Glomerular endothelial cell (primary cell): ENCODE measurements at regions not wholly inside any gene's neighbourhood (a gene's known extent, or its start where the extent isn't known, plus 50 kb on each side); places are given as distances from the start of the nearest gene placed in this dataset.

Experiments used
- DNase-seq: peaks from one replicate; pipeline ENCODE4 v3.0.0-alpha.2; 2011; ENCODE audit warnings: low read depth, low spot score; ENCODE audit errors: extremely low read depth

- no peak for DNase-seq
Measured at GRCh38 chr13:105232439-105232838, 1303.0 kb downstream of the EFNB2 start.

GRCh38 chr13:105232006-105232405 is 1303.5 kb downstream of the EFNB2 start:
- DNase-seq: no peak

GRCh38 chr13:105231579-105231978 is 1303.9 kb downstream of the EFNB2 start:
- no peak for DNase-seq

- no peak for DNase-seq
Measured at GRCh38 chr13:105220881-105221280, 1314.6 kb downstream of the EFNB2 start.

GRCh38 chr13:105220063-105220462 is 1315.4 kb downstream of the EFNB2 start:
- DNase-seq: no peak

GRCh38 chr13:105219651-105220050 is 1315.8 kb downstream of the EFNB2 start:
- DNase-seq: no peak

- no peak for DNase-seq
Measured at GRCh38 chr13:105213512-105213911, 1322.0 kb downstream of the EFNB2 start.

GRCh38 chr13:105207572-105208293 is 1327.7 kb downstream of the EFNB2 start:
- DNase-seq: no peak

GRCh38 chr13:105202354-105202753 is 1333.1 kb downstream of the EFNB2 start:
- peak; percentile 22 for DNase-seq

GRCh38 chr13:105201351-105201750 is 1334.1 kb downstream of the EFNB2 start:
- DNase-seq: no peak

GRCh38 chr13:105200181-105200580 is 1335.3 kb downstream of the EFNB2 start:
- no peak for DNase-seq

- peak; percentile 57 for DNase-seq
Measured at GRCh38 chr13:105196052-105196451, 1339.4 kb downstream of the EFNB2 start.

- DNase-seq: no peak
Measured at GRCh38 chr13:105193026-105193425, 1342.4 kb downstream of the EFNB2 start.

- DNase-seq: no peak
Measured at GRCh38 chr13:105184201-105184600, 1351.3 kb downstream of the EFNB2 start.

GRCh38 chr13:105177265-105177900 is 1358.1 kb downstream of the EFNB2 start:
- no peak for DNase-seq

GRCh38 chr13:105170438-105170837 is 1365.0 kb downstream of the EFNB2 start:
- DNase-seq: no peak

GRCh38 chr13:105168295-105168694 is 1367.2 kb downstream of the EFNB2 start:
- no peak for DNase-seq

GRCh38 chr13:105167385-105167784 is 1368.1 kb downstream of the EFNB2 start:
- no peak for DNase-seq

GRCh38 chr13:105165449-105166125 is 1369.9 kb downstream of the EFNB2 start:
- no peak for DNase-seq

GRCh38 chr13:105159841-105160240 is 1375.6 kb downstream of the EFNB2 start:
- DNase-seq: no peak

GRCh38 chr13:105153611-105154010 is 1381.9 kb downstream of the EFNB2 start:
- DNase-seq: no peak

- DNase-seq: no peak
Measured at GRCh38 chr13:105151639-105152038, 1383.8 kb downstream of the EFNB2 start.
